Cardiac fibroblast (primary cell): ENCODE measurements at regions not wholly inside any gene's neighbourhood (a gene's known extent, or its start where the extent isn't known, plus 50 kb on each side); places are given as distances from the start of the nearest gene placed in this dataset.
A peak's percentile ranks its signal among the peaks of the same experiment; 100 is the strongest.

Experiments
- DNase-seq, 2 donors: peaks; one replicate each; pipeline versions ENCODE4 v3.0.0 to v3.0.0-alpha.2; 2010; ENCODE audit warnings: low read depth in 2 of 2
- H3K4me3 ChIP-seq, 2 donors: replicated peaks in 1 of 2; 1 replicate in 1 of 2; 2 replicates in 1 of 2; pipeline ENCODE4 v1.5.1; 2011; ENCODE audit warnings: low read depth in 2 of 2, low read length in 2 of 2, mild to moderate bottlenecking in 2 of 2, moderate library complexity in 1 of 2
- CTCF ChIP-seq: IDR thresholded peaks from one replicate; pipeline ENCODE4 v1.5.1; 2011; ENCODE audit warnings: low read depth, mild to moderate bottlenecking, low read length, inconsistent platforms

- TF ChIP-seq CTCF, result no peak
- H3K4me3 ChIP-seq, result no peak overlapping the region
- DNase-seq, result peak in 1 of 2 donors; percentile 4
These were observed 148.0 kb upstream of the ZRANB2 start for GRCh38 chr1:71228742-71229365.

GRCh38 chr1:71228241-71228640 is 147.4 kb upstream of the ZRANB2 start:
- no peak overlapping the region for H3K4me3 ChIP-seq
- TF ChIP-seq CTCF, result no peak
- DNase-seq, result peak in 1 of 2 donors; percentile 10

GRCh38 chr1:71224741-71225377 is 144.0 kb upstream of the ZRANB2 start:
- DNase-seq, result no peak
- no peak for TF ChIP-seq CTCF
- H3K4me3 ChIP-seq, result no peak overlapping the region

GRCh38 chr1:71223641-71224340 is 143.0 kb upstream of the ZRANB2 start:
- no peak overlapping the region for H3K4me3 ChIP-seq
- no peak for TF ChIP-seq CTCF
- DNase-seq, result peak in 1 of 2 donors; percentile 11

GRCh38 chr1:71222668-71223067 is 141.8 kb upstream of the ZRANB2 start:
- peak in 1 of 2 donors; percentile 27 for DNase-seq
- no peak overlapping the region for H3K4me3 ChIP-seq
- no peak for TF ChIP-seq CTCF

- DNase-seq, result no peak
- no peak overlapping the region for H3K4me3 ChIP-seq
- TF ChIP-seq CTCF, result no peak
These were observed 129.9 kb upstream of the ZRANB2 start for GRCh38 chr1:71210718-71211117.
